Endometrial microvascular endothelial cells (primary cell): ENCODE measurements at regions not wholly inside any gene's neighbourhood (a gene's known extent, or its start where the extent isn't known, plus 50 kb on each side); places are given as distances from the start of the nearest gene placed in this dataset.

Experiments
- in situ Hi-C: cut with HindIII; loops from 2 replicates; pipeline ENCODE4 v1.10.0; 2017; ENCODE audit warnings: low sequenced_read_pairs, low pct_unique_long_range_greater_than_20kb; ENCODE audit errors: inconsistent ontology term

DNA sequence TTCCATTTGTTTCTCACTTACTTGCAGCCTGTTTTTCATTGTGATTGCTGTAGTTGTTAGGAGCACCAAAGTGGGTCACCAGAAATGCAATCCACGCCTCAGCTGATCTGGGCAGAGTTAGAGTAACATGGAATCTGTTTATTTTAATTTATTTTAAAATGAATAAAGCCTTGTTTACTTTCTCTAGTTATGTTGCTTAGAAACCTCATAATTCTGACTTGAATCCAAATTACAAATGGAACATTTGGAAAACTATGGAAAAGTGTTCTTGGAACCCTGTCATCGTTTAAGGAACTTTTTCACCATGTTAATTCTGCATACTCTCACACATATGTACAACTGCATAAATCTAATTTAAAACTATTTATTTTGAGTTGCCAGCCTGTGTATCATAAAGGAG, 92.2 kb upstream of the DAAM1 start:
- in situ Hi-C loops = no loop called here

- in situ Hi-C loops = no loop called here
These were observed 90.8 kb upstream of the DAAM1 start for GRCh38 chr14:59097681-59098080.

GRCh38 chr14:59098377-59098776, 90.1 kb upstream of the DAAM1 start:
- in situ Hi-C loops = no loop called here

- in situ Hi-C loops = loop anchor here (25.0 kb wide), 1 partner anchor 337 kb away; no protein-coding TSS in a partner anchor
These were observed 88.3 kb upstream of the DAAM1 start for GRCh38 chr14:59100205-59100604.

- in situ Hi-C loops = loop anchor here (25.0 kb wide), 1 partner anchor 336 kb away; no protein-coding TSS in a partner anchor
These were observed 87.0 kb upstream of the DAAM1 start for GRCh38 chr14:59101476-59101875.

DNA sequence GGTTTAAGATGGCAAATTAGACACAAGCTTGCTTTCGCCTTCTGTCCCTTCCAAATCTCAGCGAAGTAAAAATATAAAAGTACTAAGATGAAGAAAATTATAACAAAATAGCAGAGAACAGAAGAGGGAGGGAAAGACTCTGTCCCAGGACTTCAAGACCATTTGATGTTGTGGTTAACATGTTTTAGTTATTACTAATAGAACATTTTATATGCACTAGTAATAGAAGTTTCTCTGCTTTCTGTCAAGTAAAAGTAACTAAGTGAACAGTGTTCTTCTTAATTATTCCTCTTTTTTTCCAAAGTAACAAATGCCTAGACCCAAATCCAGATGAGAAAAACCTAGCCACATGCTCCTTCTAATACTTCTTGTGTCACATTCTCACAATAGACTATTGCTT, 85.1 kb upstream of the DAAM1 start:
- in situ Hi-C loops = loop anchor here (25.0 kb wide), 1 partner anchor 334 kb away; no protein-coding TSS in a partner anchor

DNA sequence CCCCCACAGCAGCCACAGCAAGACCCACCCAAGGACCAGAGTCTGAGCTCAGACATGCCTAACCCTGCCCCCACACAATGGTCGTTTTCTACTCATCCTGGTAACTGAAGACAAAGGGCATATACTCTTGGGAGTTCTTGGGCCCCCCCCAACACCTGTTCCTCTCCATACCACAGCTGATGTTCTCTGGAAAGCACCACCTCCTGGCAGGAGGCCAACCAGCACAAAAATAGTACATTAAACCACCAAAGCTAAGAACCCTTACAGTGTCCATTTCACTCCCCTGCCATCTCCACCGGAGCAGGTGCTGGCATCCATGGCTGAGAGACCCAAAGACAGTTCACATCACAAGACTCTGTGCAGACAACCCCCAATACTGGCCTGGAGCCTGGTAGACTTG, 80.6 kb upstream of the DAAM1 start:
- in situ Hi-C loops = loop anchor here (25.0 kb wide), 1 partner anchor 329 kb away; no protein-coding TSS in a partner anchor

GRCh38 chr14:59116984-59117415, 71.5 kb upstream of the DAAM1 start:
- in situ Hi-C loops = loop anchor here (25.0 kb wide), 1 partner anchor 320 kb away; no protein-coding TSS in a partner anchor

GRCh38 chr14:59117754-59118528, 70.5 kb upstream of the DAAM1 start:
- in situ Hi-C loops = loop anchor here (25.0 kb wide), 1 partner anchor 319 kb away; no protein-coding TSS in a partner anchor

GRCh38 chr14:59120921-59121320, 67.5 kb upstream of the DAAM1 start:
- in situ Hi-C loops = loop anchor here (25.0 kb wide), 1 partner anchor 316 kb away; no protein-coding TSS in a partner anchor

- in situ Hi-C loops = loop anchor here (25.0 kb wide), 1 partner anchor 314 kb away; no protein-coding TSS in a partner anchor
These were observed 64.9 kb upstream of the DAAM1 start for GRCh38 chr14:59123531-59123930.

DNA sequence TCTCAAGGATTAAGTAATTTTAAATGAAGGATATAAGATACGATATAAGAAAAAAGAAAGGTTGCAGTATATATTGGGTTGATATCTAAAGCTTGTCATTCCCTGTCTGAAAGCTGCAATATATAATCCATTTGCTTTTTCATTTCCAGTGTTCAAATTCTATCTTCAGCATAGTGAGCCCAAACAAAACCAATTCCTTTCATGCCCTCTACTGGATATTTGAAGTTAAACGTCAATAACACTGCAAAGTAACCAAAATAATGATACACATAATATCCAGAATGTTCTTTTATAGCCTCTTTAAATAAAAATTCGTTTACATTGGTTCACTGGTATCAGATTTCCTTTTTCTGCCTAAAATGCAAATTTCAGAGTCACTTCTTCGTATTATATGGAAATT, 64.5 kb upstream of the DAAM1 start:
- in situ Hi-C loops = loop anchor here (25.0 kb wide), 1 partner anchor 313 kb away; no protein-coding TSS in a partner anchor

GRCh38 chr14:59125156-59125555, 63.3 kb upstream of the DAAM1 start:
- in situ Hi-C loops = no loop called here

GRCh38 chr14:59126714-59127436, 61.6 kb upstream of the DAAM1 start:
- in situ Hi-C loops = no loop called here

DNA sequence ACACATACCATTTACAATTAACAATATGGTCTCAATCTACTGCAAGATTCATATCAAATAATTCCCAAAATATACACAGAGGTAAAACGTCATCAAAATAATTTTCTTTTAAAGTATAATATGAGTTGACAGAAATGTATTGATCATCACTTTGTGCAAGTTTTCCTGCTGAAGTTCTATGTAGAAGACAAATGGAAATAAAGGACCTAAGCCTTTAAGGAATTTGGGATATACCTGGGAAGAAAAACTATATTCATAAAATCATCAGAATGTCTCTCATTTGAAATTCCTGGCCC, 61.1 kb upstream of the DAAM1 start:
- in situ Hi-C loops = no loop called here

DNA sequence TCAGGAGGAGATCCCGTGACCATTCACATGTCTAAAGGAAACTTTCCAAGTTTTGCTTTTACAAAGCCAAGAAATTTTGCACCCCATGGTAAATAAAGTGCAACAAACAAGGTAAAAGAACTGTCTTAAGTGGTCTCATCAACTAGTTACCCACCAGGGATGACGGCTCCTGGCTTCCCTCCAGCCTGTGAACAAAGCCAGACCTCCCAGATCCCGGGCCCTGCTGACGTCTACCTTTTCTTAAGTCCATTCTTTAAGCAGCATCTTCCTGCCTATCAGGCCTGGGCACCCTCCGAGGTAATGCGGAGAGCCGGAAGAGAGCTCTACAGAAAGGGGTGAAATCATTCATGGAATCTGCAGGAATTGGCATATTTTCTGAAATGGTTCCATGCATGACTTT, 58.0 kb upstream of the DAAM1 start:
- in situ Hi-C loops = no loop called here

DNA sequence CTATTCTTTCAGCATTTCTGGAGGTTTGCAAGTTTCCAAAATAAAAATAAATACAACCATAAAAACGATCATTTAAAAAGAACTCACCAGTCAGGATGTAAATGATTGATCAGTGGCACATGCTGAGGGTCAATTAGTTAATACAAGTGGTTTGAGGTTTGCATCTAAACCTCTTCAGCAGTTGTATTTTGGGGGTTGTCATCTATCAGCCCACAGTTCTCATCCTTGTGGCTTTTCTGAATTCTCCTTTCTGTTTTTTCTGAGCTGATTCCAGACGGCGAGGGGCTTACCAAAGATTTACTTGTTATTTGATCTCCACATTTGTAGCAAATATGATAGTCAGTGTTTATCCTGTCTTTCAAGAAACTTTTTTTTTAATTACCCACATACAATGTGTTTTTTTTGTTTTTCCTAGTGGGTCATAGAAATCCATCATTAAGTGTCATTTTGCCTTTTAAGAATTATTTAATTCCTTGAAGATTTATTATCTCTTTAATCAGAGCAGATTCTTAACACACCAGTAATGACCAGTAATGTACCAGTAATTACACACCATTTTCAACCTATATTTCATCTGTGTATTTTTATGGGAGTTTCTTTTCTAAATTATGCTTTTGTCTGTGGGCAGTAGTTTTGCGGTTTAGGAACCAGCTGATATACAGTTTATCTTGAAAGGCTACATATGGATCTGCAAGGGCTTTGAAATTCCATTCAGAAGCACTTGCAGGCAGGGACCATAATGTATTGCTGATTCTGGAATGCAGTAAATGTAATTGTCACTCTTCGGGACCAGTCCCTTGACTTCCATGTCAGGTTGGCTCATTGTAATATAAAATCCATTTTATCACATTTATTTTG, 56.3 kb upstream of the DAAM1 start:
- in situ Hi-C loops = no loop called here

GRCh38 chr14:59132796-59133494, 55.5 kb upstream of the DAAM1 start:
- in situ Hi-C loops = no loop called here
